Heart left ventricle (tissue), 16 donors: ENCODE measurements at regions not wholly inside any gene's neighbourhood (a gene's known extent, or its start where the extent isn't known, plus 50 kb on each side); places are given as distances from the start of the nearest gene placed in this dataset.

Source experiments
- ATAC-seq, 4 donors: fragments of 200-7000 bp; cut with Tn5 transposase; one replicate each; pipeline ENCODE4 v1.9.1; 2020 to 2022; ENCODE audit warnings: moderate library complexity in 4 of 4, mild to moderate bottlenecking in 3 of 4, moderate number of reproducible peaks in 1 of 4
- DNase-seq, 5 donors: peaks; one replicate each; pipeline ENCODE4 v3.0.0-alpha.2; 2020
- H3K27ac ChIP-seq, 12 donors: fragments of 200-600 bp; sonication (generic) in 4 of 12; one replicate each; pipeline versions ENCODE4 v1.5.0 to v1.8.0; 2016 to 2022; ENCODE audit warnings: mild to moderate bottlenecking in 2 of 12
- H3K27me3 ChIP-seq, 9 donors: fragments of 200-600 bp; sonication (generic) in 2 of 9; one replicate each; pipeline versions ENCODE4 v1.5.1 to v1.8.0; 2016 to 2022; ENCODE audit warnings: mild to moderate bottlenecking in 3 of 9
- H3K36me3 ChIP-seq, 9 donors: fragments of 200-600 bp; sonication (generic) in 2 of 9; one replicate each; pipeline versions ENCODE4 v1.5.0 to v1.8.0; 2018 to 2022; ENCODE audit warnings: mild to moderate bottlenecking in 2 of 9
- H3K4me1 ChIP-seq, 12 donors: fragments of 200-600 bp; sonication (generic) in 4 of 12; one replicate each; pipeline versions ENCODE4 v1.5.0 to v1.8.0; 2016 to 2022; ENCODE audit warnings: mild to moderate bottlenecking in 3 of 12
- H3K4me3 ChIP-seq, 12 donors: fragments of 200-600 bp; sonication (generic) in 4 of 12; one replicate each; pipeline versions ENCODE4 v1.5.0 to v1.8.0; 2017 to 2022; ENCODE audit warnings: mild to moderate bottlenecking in 9 of 12, moderate library complexity in 4 of 12
- H3K9me3 ChIP-seq, 12 donors: fragments of 200-600 bp; sonication (generic) in 4 of 12; one replicate each; pipeline versions ENCODE4 v1.5.0 to v1.8.0; 2016 to 2022; ENCODE audit warnings: mild to moderate bottlenecking in 1 of 12
- POLR2A ChIP-seq, 2 donors: fragments of 450-650 bp; IDR thresholded peaks; one replicate each; pipeline ENCODE4 v1.6.1; 2017; ENCODE audit warnings: antibody characterized with exemption in 2 of 2, mild to moderate bottlenecking in 2 of 2, moderate library complexity in 2 of 2
- WGBS, 4 donors: extraction: QIAGEN DNeasy Blood & Tissue Kit in 2 of 4; methylation state at CpG; one replicate each; pipeline versions ENCODE4 v1.1.5 to v1.1.7; 2013 to 2018; 5-methylcytosine and 5-hydroxymethylcytosine counted together
- intact Hi-C, 10 donors: fragments of 100-400 bp; cut with DNase I; formaldehyde crosslinking; loops; one replicate each; pipeline versions ENCODE4 v1.11.1 to v1.14.2; 2022
- TF ChIP-seq, protein P1 (sequence below), 12 donors: fragments of 200-600 bp; sonication (generic) in 4 of 12; IDR thresholded peaks; one replicate each; pipeline versions ENCODE4 v1.5.0 to v1.8.0; 2018 to 2022; ENCODE audit warnings: antibody characterized with exemption in 12 of 12, mild to moderate bottlenecking in 5 of 12
- donor health status: ischemic (EF 13 %, LVEDD 7.1; RV severe dilation, severe dysfunction).
- donor health status: healthy with polysubstance abuse.
- donor health status: DM: no; HTN: yes; CAD: no.
- donor health status: DM: no; HTN: no; CAD: no.
- donor health status: ischemic (EF 25% LVEDD 6.9; RV normal size, moderate dysfunction).
- donor health status: ischemic (EF 25% LVEDD 5.7; RV mildly dilated, moderate dysfunction).
- donor health status: healthy.
- donor health status: DM: yes; HTN: yes; CAD: no.
- donor health status: ischemic (EF 35%, LVEDD 5.7; RV mildly dilated, moderate dysfunction).
- donor health status: nonischemic (EF 11% LVEDD 7.7; RV severe dilation, severe dysfunction).
- donor health status: DM: yes; HTN: yes; CAD: no.
- donor health status: PGD.
- donor health status: ischemic (EF 29% LVEDD 5.4; RV normal size, mild dysfunction).
- donor health status: nonischemic (EF 23%, LVEDD 6.1; RV moderate dilation, normal function).

DNA sequence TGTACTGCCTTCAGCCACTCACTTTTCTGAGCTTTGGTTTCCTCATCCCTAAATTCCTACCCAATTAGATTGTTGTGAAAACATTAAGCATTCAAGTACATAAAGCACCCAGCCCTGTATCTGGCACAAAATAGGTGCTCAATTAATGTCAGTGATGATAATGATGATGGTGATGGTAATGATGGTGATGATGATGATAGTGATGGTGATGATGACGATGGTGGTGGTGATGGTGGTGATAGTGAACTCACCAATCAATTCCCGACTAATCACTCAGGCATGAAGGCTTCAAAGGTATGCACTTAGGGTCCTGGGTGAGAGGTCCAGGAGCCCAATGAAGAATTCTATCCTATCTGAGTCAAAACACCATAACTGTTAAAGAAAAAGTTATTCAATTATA lies 383.5 kb downstream of the MATN1 start:
- WGBS, 4 donors = 63 to 72% (median 70%) methylated on average over 2 of the region's 2 CpGs
- DNase-seq (no peak), ATAC-seq (no peak)
- intact Hi-C loops = no loop called here
- Histone ChIP-seq H3K27ac (no peak overlapping the region), H3K4me1 (no peaks in the 10 kb centered on the region), H3K9me3 (peaks cover 0 to 9% (median 0%) of the 10 kb centered on the region in 12 donors), H3K4me3 (no peak overlapping the region), H3K36me3 (no peaks in the 10 kb centered on the region), H3K27me3 (peaks cover 10 to 47% (median 23%) of the 10 kb centered on the region in 9 donors)
- TF ChIP-seq, protein P1, sequence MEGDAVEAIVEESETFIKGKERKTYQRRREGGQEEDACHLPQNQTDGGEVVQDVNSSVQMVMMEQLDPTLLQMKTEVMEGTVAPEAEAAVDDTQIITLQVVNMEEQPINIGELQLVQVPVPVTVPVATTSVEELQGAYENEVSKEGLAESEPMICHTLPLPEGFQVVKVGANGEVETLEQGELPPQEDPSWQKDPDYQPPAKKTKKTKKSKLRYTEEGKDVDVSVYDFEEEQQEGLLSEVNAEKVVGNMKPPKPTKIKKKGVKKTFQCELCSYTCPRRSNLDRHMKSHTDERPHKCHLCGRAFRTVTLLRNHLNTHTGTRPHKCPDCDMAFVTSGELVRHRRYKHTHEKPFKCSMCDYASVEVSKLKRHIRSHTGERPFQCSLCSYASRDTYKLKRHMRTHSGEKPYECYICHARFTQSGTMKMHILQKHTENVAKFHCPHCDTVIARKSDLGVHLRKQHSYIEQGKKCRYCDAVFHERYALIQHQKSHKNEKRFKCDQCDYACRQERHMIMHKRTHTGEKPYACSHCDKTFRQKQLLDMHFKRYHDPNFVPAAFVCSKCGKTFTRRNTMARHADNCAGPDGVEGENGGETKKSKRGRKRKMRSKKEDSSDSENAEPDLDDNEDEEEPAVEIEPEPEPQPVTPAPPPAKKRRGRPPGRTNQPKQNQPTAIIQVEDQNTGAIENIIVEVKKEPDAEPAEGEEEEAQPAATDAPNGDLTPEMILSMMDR (IDR thresholded peaks at IDR 0.05) = no peak
- TF ChIP-seq POLR2A (IDR thresholded peaks at IDR 0.05) = no peak

DNA sequence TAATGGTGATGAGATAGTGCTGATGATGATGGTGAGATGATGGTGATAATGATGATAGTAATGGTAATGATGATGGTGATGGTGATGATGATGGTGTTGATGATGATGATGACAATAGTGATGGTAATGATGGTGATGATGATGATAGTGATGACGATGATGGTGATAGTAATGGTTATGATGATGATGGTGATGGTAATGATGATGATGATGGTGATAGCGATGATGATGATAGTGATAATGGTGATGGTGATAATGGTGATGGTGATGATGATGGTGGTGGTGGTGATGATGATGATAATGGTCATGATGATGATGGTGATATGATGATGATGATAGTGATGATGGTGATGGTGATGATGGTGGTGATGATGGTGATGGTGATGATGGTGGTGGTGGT lies 384.6 kb downstream of the MATN1 start:
- no peak for TF ChIP-seq POLR2A (IDR thresholded peaks at IDR 0.05)
- TF ChIP-seq, protein P1 (IDR thresholded peaks at IDR 0.05) = no peak
- Histone ChIP-seq H3K36me3 (no peaks in the 10 kb centered on the region), H3K9me3 (peaks cover 0 to 8% (median 0%) of the 10 kb centered on the region in 12 donors), H3K4me3 (no peak overlapping the region), H3K27ac (no peak overlapping the region), H3K27me3 (peaks cover 10 to 36% (median 22%) of the 10 kb centered on the region in 9 donors), H3K4me1 (no peaks in the 10 kb centered on the region)
- no peak for DNase-seq
- intact Hi-C loops = no loop called here
- ATAC-seq = no peak
- 87 to 96% (median 90%) methylated on average over 2 of the region's 2 CpGs for WGBS, 4 donors

- DNase-seq (no peak), ATAC-seq (no peak)
- peak overlapping the region in 3 of 12 donors; percentile 27 to 64 (median 58) for H3K27ac ChIP-seq
- H3K4me3 ChIP-seq = no peak overlapping the region
- no peaks in the 10 kb centered on the region for H3K4me1 ChIP-seq
- intact Hi-C loops = no loop called here
- H3K9me3 ChIP-seq = no peaks in the 10 kb centered on the region
- H3K27me3 ChIP-seq = peaks cover 2 to 21% (median 12%) of the 10 kb centered on the region in 9 donors
- H3K36me3 ChIP-seq = no peaks in the 10 kb centered on the region
- WGBS, 4 donors = 59 to 71% (median 66%) methylated on average over 3 of the region's 3 CpGs
- TF ChIP-seq, protein P1 (IDR thresholded peaks at IDR 0.05) = no peak
- no peak for TF ChIP-seq POLR2A (IDR thresholded peaks at IDR 0.05)
These were observed 386.1 kb downstream of the MATN1 start for GRCh38 chr1:30337324-30337620.

DNA sequence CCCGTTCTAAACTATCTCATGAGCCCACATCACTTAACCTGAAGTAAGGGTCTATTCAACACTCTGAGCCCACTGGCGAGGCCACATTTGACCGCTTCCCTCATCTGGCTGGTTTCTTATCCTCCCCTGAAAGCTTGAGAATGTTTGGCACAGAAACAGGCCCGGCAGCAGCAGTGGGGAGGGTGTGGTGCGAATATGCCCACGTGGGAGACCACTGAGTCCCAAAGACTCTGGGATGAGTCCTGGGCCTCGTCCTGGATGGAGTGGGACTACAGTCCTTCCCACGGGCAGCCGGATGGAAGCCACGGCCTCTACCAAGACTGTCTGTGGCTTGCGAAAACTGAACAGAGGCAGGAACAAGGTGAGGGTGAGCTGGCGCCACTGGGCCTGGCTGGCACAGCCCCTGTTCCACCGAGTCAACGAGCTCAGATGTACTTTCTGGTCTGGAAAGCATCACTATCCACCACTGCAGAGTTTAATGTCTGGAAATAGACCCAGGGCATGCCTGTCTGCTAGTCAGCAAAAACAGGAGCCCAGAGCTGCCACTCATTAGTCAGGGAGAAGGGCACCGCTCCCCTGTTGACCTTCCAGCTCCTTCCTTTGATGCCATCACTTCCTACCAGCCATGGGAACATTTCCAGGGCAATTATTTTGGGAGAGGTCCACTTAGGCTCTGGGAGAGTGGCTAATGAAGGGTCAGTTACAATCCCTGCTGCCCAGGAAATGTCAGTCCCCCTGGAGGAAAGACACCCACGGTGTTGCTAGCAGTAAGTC lies 386.6 kb downstream of the MATN1 start:
- H3K4me1 ChIP-seq = no peaks in the 10 kb centered on the region
- WGBS, 4 donors = 58 to 74% (median 71%) methylated on average over 16 of the region's 16 CpGs
- H3K9me3 ChIP-seq = no peaks in the 10 kb centered on the region
- intact Hi-C loops = no loop called here
- peaks cover 0 to 16% (median 7%) of the 10 kb centered on the region in 9 donors for H3K27me3 ChIP-seq
- no peaks in the 10 kb centered on the region for H3K36me3 ChIP-seq
- no peak for TF ChIP-seq POLR2A (IDR thresholded peaks at IDR 0.05)
- TF ChIP-seq, protein P1 (IDR thresholded peaks at IDR 0.05) = no peak
- DNase-seq = peak in 2 of 5 donors; percentile 58 to 60
- peak in 3 of 4 donors; percentile 48 to 93 (median 71) for ATAC-seq
- no peak overlapping the region for H3K4me3 ChIP-seq
- peak overlapping the region in 3 of 12 donors; percentile 46 to 64 (median 58) for H3K27ac ChIP-seq
